ENCODE measurements at regions not wholly inside any gene's neighbourhood (a gene's known extent, or its start where the extent isn't known, plus 50 kb on each side); places are given as distances from the start of the nearest gene placed in this dataset.
"Not testable (repeated sequence)": the region's sequence is repeated elsewhere in the genome, so short reads cannot be mapped to it uniquely, and the experiment has no call there.

GRCh38 chr10:36421992-36422391 lies 703.4 kb upstream of the ANKRD30A start:
- Histone ChIP-seq H3F3A (ENCODE audit: low read depth) (no peaks in the 10 kb centered on the region), H3K27me3 (ENCODE audit: insufficient read depth, low read length, poor library complexity, severe bottlenecking) (no peaks in the 10 kb centered on the region), H3K4me2 (ENCODE audit: low read depth, low read length, poor library complexity, severe bottlenecking) (no peak overlapping the region), H3K36me3 (ENCODE audit: insufficient read depth, low read length) (no peaks in the 10 kb centered on the region), H3K9me2 (replicated peaks; ENCODE audit: low read depth, low read length) (no peaks in the 10 kb centered on the region), H3K9me3 (ENCODE audit: insufficient read depth, low read depth, low read length) (no peaks in the 10 kb centered on the region), H4K20me1 (ENCODE audit: insufficient read depth, low read length, poor library complexity, severe bottlenecking) (no peaks in the 10 kb centered on the region), H2AFZ (ENCODE audit: low read length) (no peak overlapping the region), H3K4me1 (ENCODE audit: insufficient read depth, low read length, poor library complexity, severe bottlenecking) (no peaks in the 10 kb centered on the region), H3K4me3 (ENCODE audit: low read length, poor library complexity, severe bottlenecking) (no peak overlapping the region), H3K9ac (ENCODE audit: low read depth, low read length, poor library complexity, severe bottlenecking) (no peak overlapping the region), H3K79me2 (ENCODE audit: insufficient read depth, low read length) (no peaks in the 10 kb centered on the region)
- TF ChIP-seq EZH2phosphoT487 (IDR thresholded peaks at IDR 0.05; ENCODE audit: borderline replicate concordance) = no peak
- TF ChIP-seq, protein P1, sequence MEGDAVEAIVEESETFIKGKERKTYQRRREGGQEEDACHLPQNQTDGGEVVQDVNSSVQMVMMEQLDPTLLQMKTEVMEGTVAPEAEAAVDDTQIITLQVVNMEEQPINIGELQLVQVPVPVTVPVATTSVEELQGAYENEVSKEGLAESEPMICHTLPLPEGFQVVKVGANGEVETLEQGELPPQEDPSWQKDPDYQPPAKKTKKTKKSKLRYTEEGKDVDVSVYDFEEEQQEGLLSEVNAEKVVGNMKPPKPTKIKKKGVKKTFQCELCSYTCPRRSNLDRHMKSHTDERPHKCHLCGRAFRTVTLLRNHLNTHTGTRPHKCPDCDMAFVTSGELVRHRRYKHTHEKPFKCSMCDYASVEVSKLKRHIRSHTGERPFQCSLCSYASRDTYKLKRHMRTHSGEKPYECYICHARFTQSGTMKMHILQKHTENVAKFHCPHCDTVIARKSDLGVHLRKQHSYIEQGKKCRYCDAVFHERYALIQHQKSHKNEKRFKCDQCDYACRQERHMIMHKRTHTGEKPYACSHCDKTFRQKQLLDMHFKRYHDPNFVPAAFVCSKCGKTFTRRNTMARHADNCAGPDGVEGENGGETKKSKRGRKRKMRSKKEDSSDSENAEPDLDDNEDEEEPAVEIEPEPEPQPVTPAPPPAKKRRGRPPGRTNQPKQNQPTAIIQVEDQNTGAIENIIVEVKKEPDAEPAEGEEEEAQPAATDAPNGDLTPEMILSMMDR (conservative IDR thresholded peaks at IDR 0.05; ENCODE audit: low read length) = no peak

DNA sequence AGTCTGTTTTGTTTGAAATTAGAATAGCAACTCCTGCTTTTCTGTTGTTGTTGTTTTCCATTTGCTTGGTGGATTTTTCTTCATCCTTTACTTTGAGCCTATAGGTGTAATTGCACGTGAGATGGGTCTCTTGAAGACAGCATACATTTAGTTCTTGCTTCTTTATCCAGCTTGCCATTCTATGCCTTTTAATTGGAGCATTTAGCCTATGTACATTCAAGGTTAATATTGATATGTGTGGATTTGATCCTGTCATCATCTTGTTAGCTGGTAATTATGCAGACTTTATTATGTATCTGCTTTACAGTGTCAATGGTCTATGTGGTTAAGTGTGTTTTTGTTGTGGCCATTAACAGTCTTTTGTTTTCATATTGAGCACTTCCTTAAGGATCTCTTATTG lies 708.9 kb upstream of the ANKRD30A start:
- no peak overlapping the region for H3K4me2 ChIP-seq (ENCODE audit: low read depth, low read length, poor library complexity, severe bottlenecking)
- no peak for TF ChIP-seq EZH2phosphoT487 (IDR thresholded peaks at IDR 0.05; ENCODE audit: borderline replicate concordance)
- TF ChIP-seq, protein P1 (conservative IDR thresholded peaks at IDR 0.05; ENCODE audit: low read length) = no peak
- no peaks in the 10 kb centered on the region for H4K20me1 ChIP-seq (ENCODE audit: insufficient read depth, low read length, poor library complexity, severe bottlenecking)
- no peaks in the 10 kb centered on the region for H3K27me3 ChIP-seq (ENCODE audit: insufficient read depth, low read length, poor library complexity, severe bottlenecking)
- no peak overlapping the region for H2AFZ ChIP-seq (ENCODE audit: low read length)
- no peaks in the 10 kb centered on the region for H3K79me2 ChIP-seq (ENCODE audit: insufficient read depth, low read length)
- H3K4me1 ChIP-seq (ENCODE audit: insufficient read depth, low read length, poor library complexity, severe bottlenecking) = no peaks in the 10 kb centered on the region
- no peaks in the 10 kb centered on the region for H3K36me3 ChIP-seq (ENCODE audit: insufficient read depth, low read length)
- no peaks in the 10 kb centered on the region for H3K9me3 ChIP-seq (ENCODE audit: insufficient read depth, low read depth, low read length)
- H3F3A ChIP-seq (ENCODE audit: low read depth) = no peaks in the 10 kb centered on the region
- H3K4me3 ChIP-seq (ENCODE audit: low read length, poor library complexity, severe bottlenecking) = no peak overlapping the region
- H3K9me2 ChIP-seq (replicated peaks; ENCODE audit: low read depth, low read length) = no peaks in the 10 kb centered on the region
- no peak overlapping the region for H3K9ac ChIP-seq (ENCODE audit: low read depth, low read length, poor library complexity, severe bottlenecking)

GRCh38 chr10:36412942-36413341 lies 712.5 kb upstream of the ANKRD30A start:
- Histone ChIP-seq H2AFZ (ENCODE audit: low read length) (no peak overlapping the region), H3K79me2 (ENCODE audit: insufficient read depth, low read length) (no peaks in the 10 kb centered on the region), H3K27me3 (ENCODE audit: insufficient read depth, low read length, poor library complexity, severe bottlenecking) (no peaks in the 10 kb centered on the region), H3K9me3 (ENCODE audit: insufficient read depth, low read depth, low read length) (no peaks in the 10 kb centered on the region), H3F3A (ENCODE audit: low read depth) (no peaks in the 10 kb centered on the region), H3K9ac (ENCODE audit: low read depth, low read length, poor library complexity, severe bottlenecking) (no peak overlapping the region), H3K4me2 (ENCODE audit: low read depth, low read length, poor library complexity, severe bottlenecking) (no peak overlapping the region), H3K36me3 (ENCODE audit: insufficient read depth, low read length) (no peaks in the 10 kb centered on the region), H3K4me1 (ENCODE audit: insufficient read depth, low read length, poor library complexity, severe bottlenecking) (no peaks in the 10 kb centered on the region), H3K9me2 (replicated peaks; ENCODE audit: low read depth, low read length) (no peaks in the 10 kb centered on the region), H3K4me3 (ENCODE audit: low read length, poor library complexity, severe bottlenecking) (no peak overlapping the region), H4K20me1 (ENCODE audit: insufficient read depth, low read length, poor library complexity, severe bottlenecking) (no peaks in the 10 kb centered on the region)
- TF ChIP-seq, protein P1 (conservative IDR thresholded peaks at IDR 0.05; ENCODE audit: low read length) = no peak
- TF ChIP-seq EZH2phosphoT487 (IDR thresholded peaks at IDR 0.05; ENCODE audit: borderline replicate concordance) = no peak

DNA sequence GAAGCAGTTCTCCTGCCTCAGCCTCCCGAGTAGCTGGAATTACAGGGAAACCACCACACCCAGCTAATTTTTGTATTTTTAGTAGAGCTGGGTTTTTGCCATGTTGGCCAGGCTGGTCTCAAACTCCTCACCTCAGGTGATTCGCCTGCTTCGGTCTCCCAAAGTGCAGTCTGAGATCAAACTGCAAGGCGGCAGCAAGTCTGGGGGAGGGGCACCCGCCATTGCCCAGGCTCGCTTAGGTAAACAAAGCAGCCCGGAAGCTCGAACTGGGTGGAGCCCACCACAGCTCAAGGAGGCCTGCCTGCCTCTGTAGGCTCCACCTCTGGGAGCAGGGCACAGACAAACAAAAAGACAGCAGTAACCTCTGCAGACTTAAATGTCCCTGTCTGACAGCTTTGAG lies 725.2 kb upstream of the ANKRD30A start:
- not testable (repeated sequence) for H3F3A ChIP-seq (ENCODE audit: low read depth); H3K4me3 ChIP-seq (ENCODE audit: low read length, poor library complexity, severe bottlenecking); H3K79me2 ChIP-seq (ENCODE audit: insufficient read depth, low read length); H3K27me3 ChIP-seq (ENCODE audit: insufficient read depth, low read length, poor library complexity, severe bottlenecking); H3K9ac ChIP-seq (ENCODE audit: low read depth, low read length, poor library complexity, severe bottlenecking); H4K20me1 ChIP-seq (ENCODE audit: insufficient read depth, low read length, poor library complexity, severe bottlenecking); H3K9me2 ChIP-seq (replicated peaks; ENCODE audit: low read depth, low read length); H2AFZ ChIP-seq (ENCODE audit: low read length); H3K4me2 ChIP-seq (ENCODE audit: low read depth, low read length, poor library complexity, severe bottlenecking); H3K36me3 ChIP-seq (ENCODE audit: insufficient read depth, low read length); H3K4me1 ChIP-seq (ENCODE audit: insufficient read depth, low read length, poor library complexity, severe bottlenecking); H3K9me3 ChIP-seq (ENCODE audit: insufficient read depth, low read depth, low read length)

Measured in Loucy (cell line).